ENCODE measurements at regions not wholly inside any gene's neighbourhood (a gene's known extent, or its start where the extent isn't known, plus 50 kb on each side); places are given as distances from the start of the nearest gene placed in this dataset.

DNA sequence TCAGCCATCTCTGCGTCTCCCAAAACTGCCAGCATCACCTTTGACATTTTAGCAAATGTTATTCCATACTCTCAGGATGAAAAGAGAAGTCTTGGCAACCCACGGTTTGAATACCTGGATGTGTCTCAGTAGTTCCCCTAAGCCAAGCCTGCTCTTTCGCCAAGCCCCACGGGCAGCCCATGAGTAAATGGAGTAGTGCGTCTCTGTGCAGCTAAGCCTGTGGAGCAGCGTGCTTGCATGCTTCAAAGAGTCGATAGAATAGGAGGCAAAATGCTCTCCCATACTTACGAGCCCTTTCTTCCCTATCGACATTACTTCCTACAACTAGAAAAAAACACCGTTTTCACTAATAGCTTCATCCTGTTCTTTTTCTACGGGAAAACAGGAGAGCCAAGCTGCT is 634.5 kb upstream of the TMEM132C start:
- TF ChIP-seq, protein P1, sequence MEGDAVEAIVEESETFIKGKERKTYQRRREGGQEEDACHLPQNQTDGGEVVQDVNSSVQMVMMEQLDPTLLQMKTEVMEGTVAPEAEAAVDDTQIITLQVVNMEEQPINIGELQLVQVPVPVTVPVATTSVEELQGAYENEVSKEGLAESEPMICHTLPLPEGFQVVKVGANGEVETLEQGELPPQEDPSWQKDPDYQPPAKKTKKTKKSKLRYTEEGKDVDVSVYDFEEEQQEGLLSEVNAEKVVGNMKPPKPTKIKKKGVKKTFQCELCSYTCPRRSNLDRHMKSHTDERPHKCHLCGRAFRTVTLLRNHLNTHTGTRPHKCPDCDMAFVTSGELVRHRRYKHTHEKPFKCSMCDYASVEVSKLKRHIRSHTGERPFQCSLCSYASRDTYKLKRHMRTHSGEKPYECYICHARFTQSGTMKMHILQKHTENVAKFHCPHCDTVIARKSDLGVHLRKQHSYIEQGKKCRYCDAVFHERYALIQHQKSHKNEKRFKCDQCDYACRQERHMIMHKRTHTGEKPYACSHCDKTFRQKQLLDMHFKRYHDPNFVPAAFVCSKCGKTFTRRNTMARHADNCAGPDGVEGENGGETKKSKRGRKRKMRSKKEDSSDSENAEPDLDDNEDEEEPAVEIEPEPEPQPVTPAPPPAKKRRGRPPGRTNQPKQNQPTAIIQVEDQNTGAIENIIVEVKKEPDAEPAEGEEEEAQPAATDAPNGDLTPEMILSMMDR (conservative IDR thresholded peaks at IDR 0.05; ENCODE audit: low read depth in 2 of 2) = no peak
- no peak for TF ChIP-seq ZNF114 (CRISPR knock-in tag; IDR thresholded peaks at IDR 0.05)
- no peak for TF ChIP-seq EZH2 (IDR thresholded peaks at IDR 0.05; ENCODE audit: low read depth, unreplicated experiment)
- TF ChIP-seq CREB1 (CRISPR knock-in tag; IDR thresholded peaks at IDR 0.05; ENCODE audit: low read depth) = no peak
- no peak for TF ChIP-seq POLR2AphosphoS5 (IDR thresholded peaks at IDR 0.05; ENCODE audit: low read depth)
